GM21447 (cell line): ENCODE measurements at regions not wholly inside any gene's neighbourhood (a gene's known extent, or its start where the extent isn't known, plus 50 kb on each side); places are given as distances from the start of the nearest gene placed in this dataset.

Experiments
- ATAC-seq: cut with Tn5 transposase; IDR thresholded peaks from one replicate; pipeline ENCODE4 v1.9.1; 2021; ENCODE audit not compliant: unreplicated experiment

GRCh38 chr4:32455231-32455630 lies 1735.1 kb downstream of the PCDH7 start:
- ATAC-seq, result no peak

- no peak for ATAC-seq
These were observed 1740.8 kb downstream of the PCDH7 start for GRCh38 chr4:32460972-32461371.

DNA sequence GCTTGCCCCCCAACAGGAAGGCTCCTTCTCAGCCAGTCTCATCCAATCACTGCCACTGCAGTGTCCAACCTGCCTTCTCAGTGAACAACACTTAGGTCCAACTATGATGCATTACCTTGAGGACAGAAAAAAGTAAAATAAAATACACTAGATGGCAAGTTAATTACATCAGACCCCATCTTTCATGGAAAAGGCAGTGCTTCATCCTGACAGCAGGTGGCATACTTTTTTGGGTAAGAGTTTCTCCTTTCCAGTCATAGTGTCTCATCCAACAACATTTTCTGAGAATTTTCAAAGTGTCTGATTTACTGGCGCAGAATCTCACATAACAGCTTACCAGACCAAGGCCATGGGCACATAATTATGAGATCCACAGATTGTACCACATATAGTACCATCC lies 1742.8 kb downstream of the PCDH7 start:
- no peak for ATAC-seq

- ATAC-seq, result no peak
These were observed 1750.0 kb downstream of the PCDH7 start for GRCh38 chr4:32470087-32470585.

GRCh38 chr4:32472918-32473317 lies 1752.7 kb downstream of the PCDH7 start:
- ATAC-seq, result no peak

- ATAC-seq, result no peak
These were observed 1755.5 kb downstream of the PCDH7 start for GRCh38 chr4:32475710-32476109.

DNA sequence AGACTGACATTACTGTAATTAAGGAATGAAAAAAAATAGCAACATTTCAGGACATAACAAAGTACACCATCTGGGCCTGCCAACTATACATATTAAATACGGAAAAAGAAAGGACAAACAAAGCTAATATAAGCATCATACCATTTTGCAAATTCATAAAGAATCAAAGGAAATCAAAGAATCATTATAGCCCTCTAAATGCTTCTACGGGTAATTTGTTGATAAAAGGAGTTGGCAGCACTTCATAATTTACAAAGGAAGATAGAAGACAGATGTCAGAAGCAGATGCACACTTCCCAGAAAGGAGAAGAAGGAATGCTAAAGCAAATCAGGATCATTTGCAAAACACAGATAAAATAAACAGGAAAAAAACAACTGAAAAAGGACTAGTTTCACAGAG lies 1757.3 kb downstream of the PCDH7 start:
- ATAC-seq, result no peak

DNA sequence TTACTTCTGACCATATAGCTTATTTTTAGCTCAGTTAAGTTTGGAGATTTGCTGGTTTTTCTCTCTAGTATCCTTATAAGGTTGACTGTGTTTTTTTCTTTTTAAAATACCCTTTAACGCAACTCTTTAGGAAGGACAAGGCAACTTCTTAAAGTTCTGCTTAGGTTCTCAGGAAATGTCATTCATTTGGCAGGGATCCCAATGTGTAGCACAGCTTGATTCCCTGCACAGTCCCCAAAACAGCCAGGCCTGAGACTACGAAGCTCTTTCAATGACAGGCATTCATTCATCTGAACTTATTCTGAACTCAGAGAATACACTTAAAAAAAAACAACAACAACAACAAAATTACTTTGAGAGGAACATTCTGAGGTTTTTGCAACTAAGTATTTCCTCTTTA lies 1765.8 kb downstream of the PCDH7 start:
- no peak for ATAC-seq

DNA sequence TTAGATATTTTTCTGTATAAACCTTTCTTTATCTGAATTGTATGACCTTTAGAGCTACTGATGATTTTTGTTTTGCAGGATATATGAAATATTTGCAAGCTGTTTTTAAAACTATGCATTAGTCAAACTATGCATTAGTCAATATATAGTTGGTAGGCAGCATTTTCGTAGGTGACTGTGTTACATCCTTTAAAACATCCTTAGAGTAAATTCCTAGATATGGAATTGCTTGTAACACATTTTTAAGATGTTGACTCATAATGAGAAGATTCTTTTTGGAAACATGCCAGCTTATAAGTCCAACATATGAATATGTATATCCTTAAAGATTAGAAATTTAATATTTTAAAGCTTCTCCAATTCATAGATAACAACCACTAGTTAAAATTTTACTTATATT lies 1768.5 kb downstream of the PCDH7 start:
- ATAC-seq, result no peak

DNA sequence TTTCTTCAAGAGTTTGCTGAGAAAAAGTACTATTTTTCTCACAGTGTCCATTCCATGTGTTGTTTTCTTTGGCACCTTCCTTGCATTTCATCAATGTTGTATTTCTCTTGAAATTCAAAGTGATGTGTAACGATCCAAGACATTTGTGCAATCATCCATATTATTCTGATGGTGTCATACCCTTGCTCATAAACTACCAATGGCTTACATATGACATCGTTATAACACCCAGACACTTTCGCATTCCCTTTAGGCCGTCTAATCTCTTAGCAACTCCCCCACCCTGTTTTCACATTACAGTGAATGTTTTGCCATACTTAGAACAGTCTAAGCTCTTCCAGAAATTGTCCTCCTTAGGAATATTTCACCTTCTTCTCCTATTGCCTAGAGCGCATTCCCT lies 1779.0 kb downstream of the PCDH7 start:
- no peak for ATAC-seq

DNA sequence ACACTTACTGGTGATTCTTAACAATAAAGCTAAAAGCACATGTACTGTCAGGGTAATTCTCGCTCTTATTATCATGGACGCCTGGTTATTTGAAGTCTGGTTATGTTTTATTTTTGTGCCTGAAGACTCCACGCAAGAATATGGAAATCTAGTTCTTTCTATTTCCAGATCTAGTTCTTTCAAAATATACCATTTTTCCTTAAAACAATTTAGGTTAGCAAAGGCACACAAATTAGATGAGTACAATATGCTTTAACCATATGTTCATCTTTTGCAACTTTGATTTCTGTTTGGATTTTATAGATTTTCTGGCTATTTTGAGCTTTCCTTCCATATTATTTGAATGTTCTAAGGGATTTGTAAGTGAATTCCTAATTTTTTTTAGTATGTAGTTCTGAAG lies 1783.1 kb downstream of the PCDH7 start:
- ATAC-seq, result no peak

GRCh38 chr4:32506067-32506466 lies 1785.9 kb downstream of the PCDH7 start:
- ATAC-seq, result no peak

- ATAC-seq, result no peak
These were observed 1798.9 kb downstream of the PCDH7 start for GRCh38 chr4:32519060-32519459.

DNA sequence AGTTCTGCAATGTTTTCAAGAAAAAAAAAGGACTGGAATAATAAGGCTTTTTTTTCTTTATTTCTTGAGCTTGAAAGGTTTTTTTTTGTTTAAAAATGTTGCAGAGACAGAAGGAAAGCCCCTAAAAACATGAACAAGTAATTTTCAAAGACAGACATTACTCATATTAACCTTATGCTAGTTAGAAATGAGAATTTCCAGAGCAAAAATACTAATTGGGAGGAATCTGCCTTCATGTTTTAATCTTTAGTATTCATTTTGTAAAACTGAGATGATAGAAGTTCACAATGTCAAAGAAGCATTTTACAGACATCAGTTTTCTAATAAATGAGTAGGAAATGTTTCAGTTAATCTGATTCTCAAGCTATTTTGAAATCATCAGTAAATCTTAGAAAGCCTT lies 1805.3 kb downstream of the PCDH7 start:
- no peak for ATAC-seq

GRCh38 chr4:32544846-32545245 lies 1824.7 kb downstream of the PCDH7 start:
- no peak for ATAC-seq

GRCh38 chr4:32551943-32552342 lies 1831.8 kb downstream of the PCDH7 start:
- no peak for ATAC-seq

DNA sequence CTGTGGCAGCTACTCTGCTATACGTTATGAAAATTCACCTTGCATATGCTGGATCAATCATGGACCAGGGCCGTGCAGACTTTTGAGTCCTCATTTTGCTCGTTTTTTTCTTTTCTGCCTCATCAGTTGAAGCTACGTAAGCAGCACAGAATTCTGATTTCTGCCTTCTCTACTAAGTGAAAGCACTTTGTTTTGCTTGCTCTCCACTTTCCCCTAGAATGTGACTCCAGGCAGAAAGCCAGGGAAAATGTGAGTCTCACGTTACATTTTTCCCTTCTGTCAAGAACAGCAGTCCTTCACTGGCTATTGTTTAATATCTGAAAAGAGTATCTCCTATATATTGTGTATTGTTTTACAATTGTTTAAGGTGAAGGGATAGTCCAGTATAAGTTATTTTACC lies 1840.1 kb downstream of the PCDH7 start:
- no peak for ATAC-seq

DNA sequence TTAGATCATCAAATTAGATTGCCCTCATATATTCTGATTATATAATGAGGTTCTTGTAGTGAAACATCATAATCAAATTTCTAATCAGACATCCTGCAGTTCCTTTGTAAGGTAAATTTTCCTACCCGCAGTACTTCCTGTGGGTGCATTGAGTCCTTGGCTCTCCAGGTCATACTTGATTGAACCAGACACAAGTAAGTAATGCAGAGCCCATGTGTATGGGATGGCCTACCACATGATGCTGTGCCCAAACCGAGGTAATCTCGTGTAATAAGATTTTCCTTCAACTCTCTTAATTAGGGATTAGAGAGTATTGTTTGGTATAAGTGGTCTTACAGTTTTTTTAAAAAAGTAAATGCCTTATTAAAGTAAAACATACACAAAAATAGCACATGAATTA lies 1841.8 kb downstream of the PCDH7 start:
- ATAC-seq, result no peak

GRCh38 chr4:32564626-32565025 lies 1844.5 kb downstream of the PCDH7 start:
- ATAC-seq, result no peak

DNA sequence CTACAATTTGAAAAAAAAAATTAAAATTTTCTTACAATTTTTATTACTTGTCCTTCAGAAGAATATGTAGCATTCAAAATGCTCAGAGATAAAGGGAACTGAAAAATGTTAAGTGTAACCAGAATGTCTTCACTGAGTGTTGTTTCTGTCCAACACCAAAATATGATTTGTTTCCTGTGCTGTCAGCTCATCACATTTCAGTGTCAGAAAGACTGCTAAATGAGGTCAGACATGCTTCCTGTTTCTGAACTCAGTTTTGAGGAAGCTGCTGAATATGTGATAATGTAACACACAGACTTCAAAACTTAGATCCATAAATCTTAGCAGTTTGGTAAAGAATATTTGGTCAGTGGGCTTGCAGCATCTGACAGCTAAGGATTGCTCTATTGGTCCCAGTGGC lies 1849.7 kb downstream of the PCDH7 start:
- no peak for ATAC-seq

DNA sequence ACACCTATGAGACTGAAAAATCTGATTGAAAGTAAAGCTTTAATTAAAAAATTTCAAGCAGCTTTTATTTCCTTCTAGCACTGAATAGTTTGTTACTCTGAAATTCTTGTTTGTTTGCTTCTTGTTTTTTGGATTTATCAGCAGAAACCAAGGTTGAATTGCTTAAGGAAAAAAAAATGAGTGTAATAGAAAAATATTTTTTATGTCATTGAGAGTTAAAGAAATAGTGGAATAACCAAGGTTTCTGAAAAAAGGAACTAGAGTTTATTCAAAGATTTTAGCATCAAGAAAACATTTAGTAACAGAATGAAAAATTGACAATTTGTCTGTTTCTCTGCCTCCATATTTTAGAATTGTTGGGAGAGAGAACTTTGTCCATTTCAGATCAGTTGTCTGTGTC lies 1852.2 kb downstream of the PCDH7 start:
- no peak for ATAC-seq

- no peak for ATAC-seq
These were observed 1854.6 kb downstream of the PCDH7 start for GRCh38 chr4:32574803-32575202.

- ATAC-seq, result no peak
These were observed 1868.9 kb downstream of the PCDH7 start for GRCh38 chr4:32589097-32589496.

DNA sequence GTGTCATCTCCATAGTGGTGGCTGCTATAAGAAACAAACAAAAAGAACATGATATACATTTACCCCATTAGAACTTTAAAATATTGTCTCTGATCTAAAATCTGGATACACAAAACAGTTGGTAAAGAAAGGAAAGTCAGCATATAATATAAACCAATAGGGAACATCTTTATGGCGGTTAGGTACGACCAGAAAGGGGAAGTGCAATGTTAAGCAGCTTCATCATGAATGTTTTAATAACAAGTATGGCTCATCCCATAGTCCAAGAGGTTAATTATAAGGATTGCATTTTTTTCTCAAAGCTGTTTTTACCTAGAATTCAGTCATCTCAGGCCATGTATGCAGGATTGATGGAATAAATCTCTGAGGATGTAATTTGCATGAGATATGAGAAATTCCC lies 1869.7 kb downstream of the PCDH7 start:
- no peak for ATAC-seq
